Calu3 (cell line): ENCODE measurements at regions not wholly inside any gene's neighbourhood (a gene's known extent, or its start where the extent isn't known, plus 50 kb on each side); places are given as distances from the start of the nearest gene placed in this dataset.

ENCODE experiments used
- BruUV-seq: library from RNA; stranded (reverse); fragments of 400-500 nt; replicated peaks from 2 replicates; lab custom pipeline; 2021; lab: Mats Ljungman, UMichigan
- CTCF ChIA-PET: fragments of 300-600 bp; sonication (Branson Sonifier 250); formaldehyde crosslinking; loops from one replicate; lab custom pipeline; 2022; ENCODE audit warnings: antibody characterized with exemption; lab: Charles Lee
- DNase-seq: peaks from one replicate; pipeline ENCODE4 v3.0.0; 2022
- H3K27ac Mint-ChIP-seq: one replicate; pipeline ENCODE4 v1.8.0; 2022; ENCODE audit warnings: mixed read lengths; ENCODE audit not compliant: unreplicated experiment
- H3K27me3 Mint-ChIP-seq: one replicate; pipeline ENCODE4 v1.8.0; 2022; ENCODE audit warnings: mixed read lengths; ENCODE audit not compliant: unreplicated experiment
- H3K36me3 Mint-ChIP-seq: one replicate; pipeline ENCODE4 v1.8.0; 2022; ENCODE audit warnings: mild to moderate bottlenecking, moderate library complexity, mixed read lengths; ENCODE audit not compliant: insufficient read depth, unreplicated experiment
- H3K4me1 Mint-ChIP-seq: one replicate; pipeline ENCODE4 v1.8.0; 2022; ENCODE audit warnings: mild to moderate bottlenecking, low read depth, mixed read lengths; ENCODE audit not compliant: unreplicated experiment
- H3K4me3 Mint-ChIP-seq: one replicate; pipeline ENCODE4 v1.8.0; 2022; ENCODE audit warnings: mild to moderate bottlenecking, low read depth, moderate library complexity, mixed read lengths; ENCODE audit not compliant: unreplicated experiment
- H3K9me3 Mint-ChIP-seq: one replicate; pipeline ENCODE4 v1.8.0; 2022; ENCODE audit warnings: low read depth, mixed read lengths; ENCODE audit not compliant: unreplicated experiment
- intact Hi-C: fragments of 100-400 bp; cut with micrococcal nuclease; formaldehyde crosslinking; loops from one replicate; pipeline ENCODE4 v1.10.0; 2022; ENCODE audit not compliant: unreplicated experiment
- TF ChIP-seq, protein P1 (sequence below): fragments of 200-600 bp; IDR thresholded peaks from one replicate; pipeline ENCODE4 v1.8.0; 2022; ENCODE audit warnings: antibody characterized with exemption; ENCODE audit not compliant: unreplicated experiment

DNA sequence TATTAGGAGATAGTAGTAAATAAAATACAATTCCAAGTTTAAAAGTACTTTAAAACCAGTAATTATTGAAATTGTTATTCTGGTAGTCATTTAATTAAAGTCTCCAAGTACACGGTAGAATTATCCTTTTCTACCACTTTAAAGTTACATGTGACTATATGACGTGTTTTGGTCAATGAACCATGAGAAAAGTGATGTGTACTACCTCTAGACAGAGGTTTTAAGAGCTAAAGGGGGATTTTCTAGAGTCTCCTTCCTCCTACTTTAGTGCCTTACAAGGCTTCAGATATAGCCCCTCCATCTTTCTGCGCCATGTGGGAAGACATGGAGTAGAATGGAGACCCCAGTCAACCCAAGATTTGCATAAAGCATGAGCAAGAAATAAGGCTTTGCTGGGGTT, 2296.6 kb upstream of the AGA start:
- Mint-ChIP-seq H3K4me3 (no peak overlapping the region), H3K4me1 (no peaks in the 10 kb centered on the region), H3K27me3 (no peaks in the 10 kb centered on the region), H3K9me3 (no peaks in the 10 kb centered on the region), H3K27ac (no peak overlapping the region), H3K36me3 (no peaks in the 10 kb centered on the region)
- BruUV-seq: no TSS peak
- TF ChIP-seq, protein P1, sequence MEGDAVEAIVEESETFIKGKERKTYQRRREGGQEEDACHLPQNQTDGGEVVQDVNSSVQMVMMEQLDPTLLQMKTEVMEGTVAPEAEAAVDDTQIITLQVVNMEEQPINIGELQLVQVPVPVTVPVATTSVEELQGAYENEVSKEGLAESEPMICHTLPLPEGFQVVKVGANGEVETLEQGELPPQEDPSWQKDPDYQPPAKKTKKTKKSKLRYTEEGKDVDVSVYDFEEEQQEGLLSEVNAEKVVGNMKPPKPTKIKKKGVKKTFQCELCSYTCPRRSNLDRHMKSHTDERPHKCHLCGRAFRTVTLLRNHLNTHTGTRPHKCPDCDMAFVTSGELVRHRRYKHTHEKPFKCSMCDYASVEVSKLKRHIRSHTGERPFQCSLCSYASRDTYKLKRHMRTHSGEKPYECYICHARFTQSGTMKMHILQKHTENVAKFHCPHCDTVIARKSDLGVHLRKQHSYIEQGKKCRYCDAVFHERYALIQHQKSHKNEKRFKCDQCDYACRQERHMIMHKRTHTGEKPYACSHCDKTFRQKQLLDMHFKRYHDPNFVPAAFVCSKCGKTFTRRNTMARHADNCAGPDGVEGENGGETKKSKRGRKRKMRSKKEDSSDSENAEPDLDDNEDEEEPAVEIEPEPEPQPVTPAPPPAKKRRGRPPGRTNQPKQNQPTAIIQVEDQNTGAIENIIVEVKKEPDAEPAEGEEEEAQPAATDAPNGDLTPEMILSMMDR: no peak
- no peak for DNase-seq
- CTCF ChIA-PET: no interaction called here
- intact Hi-C loops: no loop called here

DNA sequence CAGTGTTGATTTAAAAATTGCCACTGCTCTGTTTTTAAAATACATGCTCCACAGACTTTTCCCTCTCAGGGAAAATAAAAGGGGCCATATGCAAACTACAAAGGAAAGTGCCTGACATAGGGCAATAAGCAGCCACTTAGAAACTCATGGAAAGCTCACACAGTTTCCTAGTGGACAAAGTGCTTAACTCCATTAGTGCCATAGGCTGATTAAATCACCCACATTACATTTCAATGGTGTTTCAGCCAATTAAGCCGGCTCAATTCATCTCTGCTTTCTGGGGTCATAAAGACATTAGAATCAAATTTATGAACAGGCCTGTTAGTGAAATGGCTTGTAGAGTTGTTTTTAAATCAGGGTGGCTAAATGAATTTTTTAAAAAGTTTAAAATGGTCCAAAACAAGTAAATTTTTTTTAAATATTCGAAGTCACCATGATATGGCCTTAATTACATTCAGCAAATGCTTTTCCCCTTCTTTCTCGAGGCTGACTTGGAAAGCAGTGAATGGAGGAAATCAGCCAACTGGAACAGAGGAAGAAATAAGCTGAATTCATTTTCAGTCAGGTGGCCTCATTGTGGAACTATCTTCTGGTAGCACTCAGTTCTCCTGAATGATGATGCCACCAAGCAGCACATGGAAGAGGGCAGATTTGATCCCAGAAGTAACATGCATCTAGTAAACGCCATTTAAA, 2305.1 kb upstream of the AGA start:
- Mint-ChIP-seq H3K36me3 (no peaks in the 10 kb centered on the region), H3K27ac (no peak overlapping the region), H3K4me1 (no peaks in the 10 kb centered on the region), H3K4me3 (no peak overlapping the region), H3K27me3 (no peaks in the 10 kb centered on the region), H3K9me3 (no peaks in the 10 kb centered on the region)
- CTCF ChIA-PET: no interaction called here
- no peak for DNase-seq
- no TSS peak for BruUV-seq
- intact Hi-C loops: no loop called here
- TF ChIP-seq, protein P1: no peak

DNA sequence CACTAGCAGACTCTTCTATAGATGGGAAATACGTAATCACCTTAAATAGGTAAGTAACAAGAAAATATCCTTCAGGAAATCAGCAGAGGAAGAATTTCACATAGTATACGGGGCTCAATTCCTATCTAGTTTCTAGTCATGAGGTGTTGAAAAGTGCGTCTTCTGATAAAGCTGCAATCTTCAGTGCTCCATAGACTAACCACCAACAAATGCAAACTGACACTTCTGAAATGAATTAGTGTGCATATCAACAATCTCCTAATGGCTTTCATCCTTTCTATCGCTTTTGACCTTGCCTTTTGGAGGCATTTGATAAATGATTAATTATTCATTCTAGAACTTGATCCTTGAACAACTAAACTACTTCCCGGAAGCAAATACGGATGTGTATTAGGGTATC, 2306.6 kb upstream of the AGA start:
- no TSS peak for BruUV-seq
- Mint-ChIP-seq H3K27ac (no peak overlapping the region), H3K27me3 (no peaks in the 10 kb centered on the region), H3K4me1 (no peaks in the 10 kb centered on the region), H3K9me3 (no peaks in the 10 kb centered on the region), H3K36me3 (no peaks in the 10 kb centered on the region), H3K4me3 (no peak overlapping the region)
- CTCF ChIA-PET: no interaction called here
- intact Hi-C loops: no loop called here
- DNase-seq: no peak
- TF ChIP-seq, protein P1: no peak

DNA sequence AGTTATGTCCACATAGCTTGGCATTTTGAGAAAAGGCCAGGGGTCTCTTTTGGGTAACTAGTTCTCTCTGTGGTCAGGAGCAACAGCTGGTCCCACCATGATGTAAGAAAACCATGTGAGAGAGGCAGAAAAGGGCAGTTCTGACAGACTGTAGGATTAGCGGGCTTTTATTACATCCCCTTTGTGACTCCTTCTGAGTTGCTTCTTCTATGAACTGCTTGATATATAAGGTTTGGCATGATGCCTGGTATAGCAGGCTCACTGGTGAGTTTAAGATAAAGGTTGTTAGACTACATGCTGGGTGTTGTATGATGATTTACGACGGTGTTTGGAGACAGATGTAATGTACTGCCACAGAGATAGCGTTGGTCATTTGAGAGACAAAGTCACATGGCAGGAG, 2308.1 kb upstream of the AGA start:
- Mint-ChIP-seq H3K27ac (no peak overlapping the region), H3K36me3 (no peaks in the 10 kb centered on the region), H3K4me1 (no peaks in the 10 kb centered on the region), H3K27me3 (no peaks in the 10 kb centered on the region), H3K4me3 (no peak overlapping the region), H3K9me3 (no peaks in the 10 kb centered on the region)
- DNase-seq: no peak
- intact Hi-C loops: no loop called here
- no TSS peak for BruUV-seq
- TF ChIP-seq, protein P1: no peak
- CTCF ChIA-PET: no interaction called here
